ENCODE measurements at regions not wholly inside any gene's neighbourhood (a gene's known extent, or its start where the extent isn't known, plus 50 kb on each side); places are given as distances from the start of the nearest gene placed in this dataset.

GRCh38 chr13:59408738-59409137 lies 755.0 kb downstream of the DIAPH3 start:
- TF ChIP-seq SNAI1 (CRISPR knock-in tag; IDR thresholded peaks at IDR 0.05; ENCODE audit: borderline replicate concordance) (no peak), ADNP (CRISPR knock-in tag; IDR thresholded peaks at IDR 0.05) (no peak), ZNF558 (CRISPR knock-in tag; IDR thresholded peaks at IDR 0.05; ENCODE audit: borderline replicate concordance) (no peak), EZH2 (conservative IDR thresholded peaks at IDR 0.05; ENCODE audit: low read depth, low read length) (no peak), ZNF253 (CRISPR knock-in tag; IDR thresholded peaks at IDR 0.05; ENCODE audit: borderline replicate concordance) (no peak), ZNF274 (CRISPR knock-in tag; IDR thresholded peaks at IDR 0.05) (no peak), CTCF (CRISPR knock-in tag; IDR thresholded peaks at IDR 0.05) (no peak)

Data from HepG2 (cell line).